MG63 (cell line): ENCODE measurements at regions not wholly inside any gene's neighbourhood (a gene's known extent, or its start where the extent isn't known, plus 50 kb on each side); places are given as distances from the start of the nearest gene placed in this dataset.
"Not testable (repeated sequence)": the region's sequence is repeated elsewhere in the genome, so short reads cannot be mapped to it uniquely, and the experiment has no call there.

Experiments used
- DNase-seq: peaks from one replicate; pipeline ENCODE4 v3.0.0-alpha.2; 2020
- H3K27me3 ChIP-seq: fragments of 250-450 bp; sonication (Bioruptor Pico); 2 replicates; pipeline ENCODE4 v1.5.1; 2020; ENCODE audit warnings: mild to moderate bottlenecking, moderate library complexity
- H3K36me3 ChIP-seq: fragments of 250-450 bp; sonication (Bioruptor Pico); 2 replicates; pipeline ENCODE4 v1.5.1; 2020; ENCODE audit warnings: mild to moderate bottlenecking, moderate library complexity
- H3K4me3 ChIP-seq: fragments of 250-450 bp; sonication (Bioruptor Pico); 2 replicates; pipeline ENCODE4 v1.5.1; 2020; ENCODE audit warnings: mild to moderate bottlenecking, moderate library complexity
- H3K9me3 ChIP-seq: fragments of 250-450 bp; sonication (Bioruptor Pico); 2 replicates; pipeline ENCODE4 v1.5.1; 2020; ENCODE audit warnings: mild to moderate bottlenecking, moderate library complexity

DNA sequence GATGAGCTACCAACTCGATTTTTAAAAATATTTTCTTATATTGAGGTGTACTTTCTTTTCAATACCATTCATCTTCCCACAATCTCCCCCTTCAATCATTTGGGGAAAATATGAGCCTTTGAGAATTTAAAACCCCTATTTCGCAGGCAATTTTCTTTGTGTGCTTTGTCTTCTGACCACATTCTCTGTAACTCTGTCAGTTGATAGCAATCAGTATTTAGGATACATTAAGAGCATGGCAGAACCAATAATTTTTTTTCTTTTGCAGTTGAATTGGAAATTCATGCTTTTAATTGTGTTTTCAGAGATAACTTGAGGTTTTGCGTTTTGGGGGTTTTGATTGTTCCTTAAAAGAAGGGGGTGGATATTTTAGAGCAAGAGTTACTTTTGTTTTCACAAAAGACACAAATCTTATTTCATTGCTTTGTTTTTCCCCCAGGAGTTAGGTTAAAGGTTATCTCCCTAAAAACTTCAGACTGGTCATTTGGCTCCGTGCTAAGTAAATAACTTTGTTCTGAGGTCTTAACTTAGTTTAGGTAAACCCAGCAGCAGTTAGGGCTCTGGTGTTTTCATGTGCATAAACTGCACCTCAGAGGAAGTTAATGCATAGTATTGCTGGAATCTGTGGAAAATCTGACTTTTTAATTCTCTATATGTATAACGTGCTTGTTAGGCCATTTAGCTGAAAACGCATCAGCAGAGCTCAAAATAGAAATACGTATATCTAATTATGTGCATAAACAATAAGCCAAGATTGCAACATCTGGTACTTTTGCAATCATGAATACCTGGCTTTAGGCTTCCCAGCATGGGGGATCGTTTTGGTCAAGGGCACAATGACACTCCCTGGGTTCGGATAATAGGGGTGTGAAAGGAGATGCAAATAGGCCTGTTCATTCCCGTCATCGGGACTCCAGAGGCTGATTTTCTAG lies 676.4 kb upstream of the ANKRD30A start:
- H3K9me3 ChIP-seq = no peaks in the 10 kb centered on the region
- no peaks in the 10 kb centered on the region for H3K27me3 ChIP-seq
- H3K36me3 ChIP-seq = no peaks in the 10 kb centered on the region
- DNase-seq = no peak
- H3K4me3 ChIP-seq = no peak overlapping the region

DNA sequence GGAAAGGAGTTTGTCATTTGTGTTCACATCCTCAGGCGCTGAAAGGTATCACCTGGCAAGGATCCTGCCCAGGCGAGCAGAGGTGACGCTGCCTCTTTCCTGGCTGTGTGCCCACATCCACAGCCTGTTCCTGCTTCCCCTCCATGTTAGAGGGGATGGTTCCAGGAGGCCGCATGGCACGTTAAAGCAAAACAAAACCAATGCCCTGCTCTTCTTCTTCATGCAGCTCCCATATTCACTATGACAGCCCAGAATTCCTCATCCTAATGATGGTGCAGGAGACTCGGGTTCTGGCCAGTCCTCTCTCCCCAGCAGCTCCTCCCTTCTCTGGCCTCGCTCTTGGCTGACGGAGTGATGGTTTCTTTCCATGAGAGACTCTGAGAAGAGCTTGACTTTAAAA lies 678.5 kb upstream of the ANKRD30A start:
- Histone ChIP-seq H3K4me3 (no peak overlapping the region), H3K27me3 (no peaks in the 10 kb centered on the region), H3K36me3 (no peaks in the 10 kb centered on the region), H3K9me3 (no peaks in the 10 kb centered on the region)
- no peak for DNase-seq

DNA sequence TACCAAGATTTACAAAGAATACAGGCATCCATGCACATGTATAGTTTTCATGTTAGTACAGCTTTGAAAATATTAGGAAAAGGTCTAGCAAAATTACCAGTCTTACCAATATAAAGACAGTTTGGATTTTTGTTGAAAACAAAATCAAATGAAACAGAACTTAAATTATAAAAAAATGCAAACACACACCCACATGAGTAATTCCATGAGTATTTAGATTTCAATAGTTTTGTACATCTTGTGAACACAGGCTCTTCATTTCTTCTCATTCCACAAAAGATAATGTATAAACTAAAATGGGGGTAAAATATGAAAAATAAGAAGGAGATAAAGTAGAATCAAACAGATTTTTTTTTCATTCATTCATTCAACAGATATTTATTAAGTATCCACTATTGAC lies 682.2 kb upstream of the ANKRD30A start:
- Histone ChIP-seq H3K27me3 (no peaks in the 10 kb centered on the region), H3K9me3 (no peaks in the 10 kb centered on the region), H3K36me3 (no peaks in the 10 kb centered on the region), H3K4me3 (no peak overlapping the region)
- no peak for DNase-seq

DNA sequence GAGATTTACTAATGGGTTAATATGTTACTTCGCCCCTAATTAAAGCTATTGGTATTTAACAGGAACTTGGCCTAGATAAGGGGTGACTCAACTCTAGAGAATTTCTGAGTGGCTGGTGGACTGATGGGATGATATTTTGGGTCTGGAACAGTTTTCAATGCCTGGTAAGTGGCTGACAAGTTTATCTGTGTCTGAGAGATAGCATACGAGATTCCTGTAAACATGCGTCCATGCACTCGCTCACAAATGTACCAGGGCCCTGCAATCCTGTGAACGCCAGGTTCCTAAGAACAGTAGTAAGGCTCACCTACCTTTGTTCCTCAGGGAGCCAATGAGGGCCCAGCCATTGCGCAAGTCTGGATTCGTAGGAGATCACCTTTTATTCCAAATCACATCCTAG lies 683.8 kb upstream of the ANKRD30A start:
- Histone ChIP-seq H3K9me3 (no peaks in the 10 kb centered on the region), H3K36me3 (no peaks in the 10 kb centered on the region), H3K4me3 (no peak overlapping the region), H3K27me3 (no peaks in the 10 kb centered on the region)
- DNase-seq = no peak

DNA sequence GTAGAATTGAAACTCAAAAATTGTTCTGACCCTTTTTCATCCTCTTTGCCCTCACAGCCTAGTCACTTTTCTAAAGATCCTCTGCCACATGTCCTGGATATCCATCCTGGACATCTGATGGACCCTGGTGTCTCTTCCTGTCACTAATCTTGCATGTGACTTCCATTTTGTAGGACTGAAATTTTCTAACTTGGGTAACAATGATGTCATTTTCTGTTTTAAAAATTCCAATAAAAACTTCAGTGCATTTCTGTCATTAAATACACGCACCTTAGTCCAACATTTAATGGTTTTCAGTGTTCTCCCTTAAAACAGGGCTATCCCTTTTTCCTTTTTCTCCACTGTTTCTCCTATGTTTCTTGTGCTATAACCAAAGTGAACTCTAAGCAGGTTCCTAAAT lies 684.9 kb upstream of the ANKRD30A start:
- Histone ChIP-seq H3K27me3 (no peaks in the 10 kb centered on the region), H3K9me3 (no peaks in the 10 kb centered on the region), H3K36me3 (no peaks in the 10 kb centered on the region), H3K4me3 (no peak overlapping the region)
- no peak for DNase-seq

DNA sequence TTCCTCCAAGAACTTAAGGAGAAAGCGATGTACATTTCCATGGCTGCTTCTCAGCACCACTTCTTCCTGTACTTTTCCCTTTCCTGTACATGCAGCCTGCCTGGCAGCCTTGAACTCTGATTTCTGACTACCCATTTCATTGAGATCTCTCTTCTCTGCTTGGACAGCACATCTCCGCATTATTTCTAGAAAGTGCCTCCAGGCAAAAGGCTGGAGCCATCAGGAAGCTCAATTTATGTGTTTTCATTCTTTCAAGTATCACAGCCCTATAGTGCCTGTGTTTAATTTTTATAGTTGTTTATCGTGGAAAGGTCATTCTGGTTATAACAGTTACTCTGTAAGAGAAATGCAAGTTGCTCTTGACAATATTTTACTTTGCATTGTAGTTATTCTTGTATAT lies 688.0 kb upstream of the ANKRD30A start:
- no peak for DNase-seq
- no peak overlapping the region for H3K4me3 ChIP-seq
- no peaks in the 10 kb centered on the region for H3K36me3 ChIP-seq
- no peaks in the 10 kb centered on the region for H3K9me3 ChIP-seq
- no peaks in the 10 kb centered on the region for H3K27me3 ChIP-seq

DNA sequence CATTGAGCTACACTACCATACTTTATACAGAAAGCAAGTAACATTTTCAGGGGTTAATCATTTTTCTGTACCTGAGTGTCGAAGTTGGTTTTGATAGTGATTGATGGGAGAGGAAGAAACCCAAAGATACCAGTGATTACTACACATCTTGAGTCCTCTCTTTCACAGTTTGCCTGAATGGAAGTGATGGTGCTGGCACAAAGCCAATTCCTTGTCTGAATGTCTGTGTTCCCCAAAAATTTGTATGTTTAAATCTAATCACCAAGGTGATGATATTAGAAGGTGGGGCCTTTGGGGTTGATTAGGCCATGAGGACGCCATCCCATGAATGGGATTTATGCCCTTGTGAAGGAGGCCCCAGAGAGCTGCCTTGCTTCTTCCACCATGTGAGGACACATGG lies 696.9 kb upstream of the ANKRD30A start:
- no peaks in the 10 kb centered on the region for H3K9me3 ChIP-seq
- H3K4me3 ChIP-seq = no peak overlapping the region
- no peaks in the 10 kb centered on the region for H3K27me3 ChIP-seq
- H3K36me3 ChIP-seq = no peaks in the 10 kb centered on the region
- no peak for DNase-seq

DNA sequence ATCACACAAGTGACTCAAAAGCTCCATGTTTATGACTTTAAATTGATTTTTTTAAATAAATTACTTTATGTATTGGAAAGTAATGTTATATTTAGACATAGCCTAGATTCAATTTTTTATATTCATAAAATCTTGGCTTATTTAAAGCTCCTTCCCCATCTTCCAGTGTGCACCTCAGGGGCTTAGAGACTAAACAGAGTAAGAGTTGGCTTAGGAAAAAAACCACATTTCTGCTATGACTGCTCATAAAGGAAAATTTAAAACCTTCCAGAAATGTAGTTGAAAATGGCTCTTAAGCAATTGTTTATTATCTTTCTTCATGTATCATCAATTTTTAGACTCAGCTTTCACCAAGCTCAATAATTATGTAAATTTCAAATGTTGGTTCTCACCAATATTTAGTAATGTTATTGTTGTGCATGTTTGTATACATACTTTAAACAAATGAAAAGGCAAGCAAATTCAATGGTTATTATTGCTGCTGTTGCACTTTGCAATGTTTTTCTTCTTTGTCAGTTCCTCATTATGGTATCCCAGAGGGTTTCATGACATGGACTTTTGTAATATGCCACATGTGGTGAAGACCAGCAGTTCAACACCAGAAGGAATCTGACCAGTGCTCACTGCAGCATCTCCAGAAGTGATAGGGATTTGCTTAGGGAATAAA lies 700.1 kb upstream of the ANKRD30A start:
- Histone ChIP-seq H3K4me3 (no peak overlapping the region), H3K9me3 (no peaks in the 10 kb centered on the region), H3K36me3 (no peaks in the 10 kb centered on the region), H3K27me3 (no peaks in the 10 kb centered on the region)
- no peak for DNase-seq

DNA sequence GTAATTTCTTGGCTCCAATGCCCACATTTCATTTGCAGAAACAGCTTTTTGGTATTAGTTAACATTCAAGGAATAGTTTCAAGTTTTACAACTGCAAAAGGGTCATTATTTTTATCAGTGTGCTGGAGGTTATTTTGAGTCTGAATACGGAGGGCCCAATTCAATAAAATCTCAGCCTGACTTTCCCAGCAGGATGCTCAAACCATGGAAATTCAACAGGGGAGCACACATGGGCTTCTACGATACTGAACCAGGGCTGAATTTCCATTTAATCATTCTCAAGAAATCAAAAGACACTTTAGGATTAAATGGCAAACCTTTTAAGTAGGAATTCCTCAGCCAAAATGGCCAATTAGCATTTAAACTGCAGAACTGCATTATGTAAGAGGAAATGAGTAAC lies 700.9 kb upstream of the ANKRD30A start:
- Histone ChIP-seq H3K36me3 (no peaks in the 10 kb centered on the region), H3K9me3 (no peaks in the 10 kb centered on the region), H3K27me3 (no peaks in the 10 kb centered on the region), H3K4me3 (no peak overlapping the region)
- DNase-seq = no peak

DNA sequence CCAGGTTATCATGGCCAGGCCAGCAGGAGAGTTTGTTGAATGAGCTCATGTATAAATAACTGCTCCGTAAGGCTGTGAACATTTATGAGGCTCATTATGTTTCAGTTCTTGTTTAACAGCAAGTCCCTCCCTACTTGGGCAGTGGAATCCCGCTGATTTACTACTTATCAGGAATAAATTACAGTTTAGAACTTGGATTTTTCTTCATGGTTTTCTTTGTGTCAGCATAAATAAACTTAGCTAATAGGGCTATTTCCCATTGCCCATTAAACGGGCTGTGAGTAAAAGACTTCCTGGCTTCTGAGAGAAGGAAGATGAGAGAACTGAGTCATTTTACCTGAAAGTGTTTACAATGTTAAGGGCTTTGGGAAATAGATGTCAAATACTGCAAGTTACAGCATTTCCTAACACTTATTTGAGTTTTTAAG lies 701.6 kb upstream of the ANKRD30A start:
- H3K4me3 ChIP-seq = no peak overlapping the region
- H3K36me3 ChIP-seq = no peaks in the 10 kb centered on the region
- no peaks in the 10 kb centered on the region for H3K27me3 ChIP-seq
- H3K9me3 ChIP-seq = no peaks in the 10 kb centered on the region
- no peak for DNase-seq

DNA sequence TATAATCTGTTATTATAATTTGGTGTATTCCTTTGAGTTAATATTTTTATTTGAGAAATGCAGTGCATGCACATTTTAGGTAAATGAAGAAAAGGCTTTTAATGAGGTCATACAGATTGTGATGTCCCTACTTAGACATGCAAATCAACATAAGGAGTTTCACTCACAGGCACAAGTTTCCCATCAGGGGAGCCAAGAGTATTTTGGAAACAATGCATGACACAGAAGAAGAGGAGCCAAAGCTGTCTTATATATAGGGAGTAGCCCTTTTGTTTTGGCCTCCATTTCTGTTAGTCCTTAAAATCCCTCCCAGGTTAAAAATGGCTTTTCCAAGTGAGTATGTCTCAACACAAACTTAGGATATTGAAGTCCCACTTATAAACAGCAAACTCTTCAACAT lies 703.4 kb upstream of the ANKRD30A start:
- H3K36me3 ChIP-seq = no peaks in the 10 kb centered on the region
- no peaks in the 10 kb centered on the region for H3K27me3 ChIP-seq
- peaks cover under 1% of the 10 kb centered on the region; the same call in 1 of the 2 replicates for H3K9me3 ChIP-seq
- no peak for DNase-seq
- H3K4me3 ChIP-seq = no peak overlapping the region

DNA sequence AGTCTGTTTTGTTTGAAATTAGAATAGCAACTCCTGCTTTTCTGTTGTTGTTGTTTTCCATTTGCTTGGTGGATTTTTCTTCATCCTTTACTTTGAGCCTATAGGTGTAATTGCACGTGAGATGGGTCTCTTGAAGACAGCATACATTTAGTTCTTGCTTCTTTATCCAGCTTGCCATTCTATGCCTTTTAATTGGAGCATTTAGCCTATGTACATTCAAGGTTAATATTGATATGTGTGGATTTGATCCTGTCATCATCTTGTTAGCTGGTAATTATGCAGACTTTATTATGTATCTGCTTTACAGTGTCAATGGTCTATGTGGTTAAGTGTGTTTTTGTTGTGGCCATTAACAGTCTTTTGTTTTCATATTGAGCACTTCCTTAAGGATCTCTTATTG lies 708.9 kb upstream of the ANKRD30A start:
- no peak for DNase-seq
- no peak overlapping the region for H3K4me3 ChIP-seq

DNA sequence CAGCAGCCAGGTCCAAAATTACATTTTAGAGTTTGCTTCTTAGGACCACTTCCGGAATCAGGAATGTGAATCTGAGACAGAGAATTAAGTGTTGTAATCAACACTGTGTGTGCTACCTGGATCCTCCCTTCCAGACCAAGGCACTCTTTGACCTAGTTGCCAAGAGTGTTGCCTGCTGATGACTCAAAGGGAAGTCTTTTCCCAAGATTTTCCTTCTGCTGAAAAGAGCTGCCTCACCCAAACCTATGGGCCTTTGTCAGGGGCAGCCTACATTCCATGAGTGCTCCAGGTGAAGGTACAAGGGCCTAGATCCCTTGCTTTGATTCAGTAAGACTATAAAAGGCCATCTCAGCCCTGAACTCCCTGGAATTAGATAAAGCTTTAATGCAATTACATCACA lies 712.5 kb upstream of the ANKRD30A start:
- Histone ChIP-seq H3K36me3 (no peaks in the 10 kb centered on the region), H3K4me3 (no peak overlapping the region), H3K9me3 (peaks cover 8% of the 10 kb centered on the region; the same call in 1 of the 2 replicates), H3K27me3 (no peaks in the 10 kb centered on the region)
- no peak for DNase-seq

More for the DNA sequence above, 708.9 kb upstream of the ANKRD30A start:
- H3K36me3 ChIP-seq = no peaks in the 10 kb centered on the region
- no peaks in the 10 kb centered on the region for H3K27me3 ChIP-seq
- peaks cover 8% of the 10 kb centered on the region; the same call in 1 of the 2 replicates for H3K9me3 ChIP-seq

DNA sequence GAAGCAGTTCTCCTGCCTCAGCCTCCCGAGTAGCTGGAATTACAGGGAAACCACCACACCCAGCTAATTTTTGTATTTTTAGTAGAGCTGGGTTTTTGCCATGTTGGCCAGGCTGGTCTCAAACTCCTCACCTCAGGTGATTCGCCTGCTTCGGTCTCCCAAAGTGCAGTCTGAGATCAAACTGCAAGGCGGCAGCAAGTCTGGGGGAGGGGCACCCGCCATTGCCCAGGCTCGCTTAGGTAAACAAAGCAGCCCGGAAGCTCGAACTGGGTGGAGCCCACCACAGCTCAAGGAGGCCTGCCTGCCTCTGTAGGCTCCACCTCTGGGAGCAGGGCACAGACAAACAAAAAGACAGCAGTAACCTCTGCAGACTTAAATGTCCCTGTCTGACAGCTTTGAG lies 725.2 kb upstream of the ANKRD30A start:
- H3K27me3 ChIP-seq, DNase-seq, H3K36me3 ChIP-seq, H3K4me3 ChIP-seq, H3K9me3 ChIP-seq: not testable (repeated sequence)

DNA sequence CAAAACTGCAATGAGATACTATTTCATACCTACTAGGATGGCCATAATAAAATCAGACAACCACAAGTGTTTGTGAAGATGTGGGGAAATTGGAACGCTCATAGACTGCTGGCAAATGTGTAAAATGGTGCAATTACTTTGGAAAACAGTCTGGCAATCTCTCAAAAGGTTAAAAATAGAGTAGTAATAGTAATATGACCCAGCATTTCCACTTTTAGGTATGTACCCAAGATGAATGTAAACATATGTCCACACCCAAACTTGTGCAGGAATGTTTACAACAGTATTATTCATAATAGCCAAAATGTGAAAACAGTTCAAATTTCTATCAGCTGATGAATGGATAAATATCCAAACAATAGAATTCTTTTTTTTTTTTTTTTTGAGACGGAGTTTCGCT lies 731.6 kb upstream of the ANKRD30A start:
- Histone ChIP-seq H3K4me3 (no peak overlapping the region), H3K36me3 (no peaks in the 10 kb centered on the region), H3K9me3 (no peaks in the 10 kb centered on the region), H3K27me3 (no peaks in the 10 kb centered on the region)
- DNase-seq = no peak

DNA sequence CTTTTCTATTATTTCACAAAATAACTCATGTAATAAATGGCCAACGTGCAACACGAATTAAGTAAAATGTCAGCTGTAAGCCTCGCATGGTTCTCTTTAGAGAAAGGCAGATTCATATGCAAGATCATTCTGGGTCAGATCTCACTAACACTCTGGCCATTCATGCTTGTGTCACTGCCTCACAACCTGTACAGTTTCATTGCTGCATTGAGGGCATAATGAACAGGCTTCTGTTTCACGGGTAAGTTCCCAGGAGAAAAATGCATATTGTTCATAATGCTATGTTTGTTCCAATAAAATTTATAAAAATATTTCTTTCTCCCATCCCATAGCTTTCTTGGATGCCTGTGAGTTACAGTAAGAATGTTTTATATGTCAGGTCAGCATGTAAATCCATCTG lies 734.0 kb upstream of the ANKRD30A start:
- H3K27me3 ChIP-seq = no peaks in the 10 kb centered on the region
- H3K9me3 ChIP-seq = no peaks in the 10 kb centered on the region
- no peak overlapping the region for H3K4me3 ChIP-seq
- no peak for DNase-seq
- H3K36me3 ChIP-seq = no peaks in the 10 kb centered on the region

DNA sequence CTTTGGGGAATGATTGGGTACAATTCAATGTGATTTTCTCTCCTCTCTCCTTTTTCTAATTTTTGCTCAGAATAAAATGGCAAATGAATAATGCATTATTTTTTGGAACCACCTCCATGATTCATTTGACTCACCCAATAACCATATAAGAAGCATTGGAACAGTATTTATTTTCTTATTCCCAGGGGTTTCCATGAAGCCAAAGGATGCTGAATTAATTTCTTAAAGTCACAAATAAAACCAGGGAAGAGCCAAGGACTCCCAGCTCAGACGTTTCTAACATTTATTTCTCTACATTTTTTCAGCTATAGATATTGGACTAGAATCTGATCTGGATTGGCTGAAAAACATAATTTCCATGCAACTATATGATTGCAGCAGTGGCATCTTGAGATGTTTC lies 735.2 kb upstream of the ANKRD30A start:
- DNase-seq = no peak

DNA sequence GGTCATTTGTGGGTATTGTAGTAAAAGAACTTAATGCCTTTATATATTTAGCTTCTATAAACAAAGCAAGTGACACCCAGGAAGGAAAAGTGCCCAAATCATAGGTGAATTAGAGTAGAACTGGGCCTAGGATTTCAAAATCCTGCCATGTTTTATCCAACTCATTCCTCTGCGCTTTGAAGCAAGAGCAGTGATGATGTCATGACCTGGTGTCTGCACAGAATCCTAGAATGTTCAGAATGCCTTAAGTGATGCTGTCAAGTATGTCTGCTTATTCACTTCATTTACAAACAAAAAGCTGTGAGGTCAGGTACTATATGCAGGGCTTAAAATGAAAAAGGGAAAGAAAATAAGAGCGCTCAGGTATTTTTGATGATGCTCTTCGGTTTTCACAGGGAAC lies 737.2 kb upstream of the ANKRD30A start:
- no peaks in the 10 kb centered on the region for H3K36me3 ChIP-seq
- no peak overlapping the region for H3K4me3 ChIP-seq
- no peak for DNase-seq
- no peaks in the 10 kb centered on the region for H3K9me3 ChIP-seq
- no peaks in the 10 kb centered on the region for H3K27me3 ChIP-seq

More for the DNA sequence above, 735.2 kb upstream of the ANKRD30A start:
- H3K36me3 ChIP-seq = no peaks in the 10 kb centered on the region
- H3K27me3 ChIP-seq = no peaks in the 10 kb centered on the region
- no peak overlapping the region for H3K4me3 ChIP-seq
- no peaks in the 10 kb centered on the region for H3K9me3 ChIP-seq
